ENCODE measurements at regions not wholly inside any gene's neighbourhood (a gene's known extent, or its start where the extent isn't known, plus 50 kb on each side); places are given as distances from the start of the nearest gene placed in this dataset.

DNA sequence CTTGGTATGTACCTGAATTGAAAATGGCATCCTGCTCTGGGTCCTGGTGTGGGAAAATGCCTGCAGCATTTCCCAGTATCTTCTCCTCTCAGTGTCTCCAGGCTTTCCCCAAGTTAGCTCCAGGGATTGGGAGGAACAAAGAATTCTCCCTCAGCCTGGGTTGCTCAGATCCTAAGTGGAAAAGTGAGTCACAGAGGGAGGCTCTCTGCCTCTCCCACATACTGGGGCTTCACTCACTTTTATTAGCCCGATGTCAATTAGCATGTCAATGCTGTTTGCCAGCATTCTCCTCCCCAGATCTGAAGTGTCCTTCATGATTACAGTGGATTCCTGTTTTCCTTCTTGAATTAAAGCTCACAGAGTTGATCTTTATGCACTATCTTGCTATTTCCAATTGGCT lies 655.0 kb downstream of the EPHA3 start:
- POLR2A ChIA-PET = no interaction called here
- H3K9me3 ChIP-seq (ENCODE audit: control insufficient read depth, insufficient read depth, low read length) = no peaks in the 10 kb centered on the region; the same call in 1 of the 2 replicates
- CTCF ChIA-PET = no interaction called here
- H3K4me3 ChIP-seq (ENCODE audit: low read depth, low read length) = no peak overlapping the region
- TF ChIP-seq, protein P1, sequence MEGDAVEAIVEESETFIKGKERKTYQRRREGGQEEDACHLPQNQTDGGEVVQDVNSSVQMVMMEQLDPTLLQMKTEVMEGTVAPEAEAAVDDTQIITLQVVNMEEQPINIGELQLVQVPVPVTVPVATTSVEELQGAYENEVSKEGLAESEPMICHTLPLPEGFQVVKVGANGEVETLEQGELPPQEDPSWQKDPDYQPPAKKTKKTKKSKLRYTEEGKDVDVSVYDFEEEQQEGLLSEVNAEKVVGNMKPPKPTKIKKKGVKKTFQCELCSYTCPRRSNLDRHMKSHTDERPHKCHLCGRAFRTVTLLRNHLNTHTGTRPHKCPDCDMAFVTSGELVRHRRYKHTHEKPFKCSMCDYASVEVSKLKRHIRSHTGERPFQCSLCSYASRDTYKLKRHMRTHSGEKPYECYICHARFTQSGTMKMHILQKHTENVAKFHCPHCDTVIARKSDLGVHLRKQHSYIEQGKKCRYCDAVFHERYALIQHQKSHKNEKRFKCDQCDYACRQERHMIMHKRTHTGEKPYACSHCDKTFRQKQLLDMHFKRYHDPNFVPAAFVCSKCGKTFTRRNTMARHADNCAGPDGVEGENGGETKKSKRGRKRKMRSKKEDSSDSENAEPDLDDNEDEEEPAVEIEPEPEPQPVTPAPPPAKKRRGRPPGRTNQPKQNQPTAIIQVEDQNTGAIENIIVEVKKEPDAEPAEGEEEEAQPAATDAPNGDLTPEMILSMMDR (IDR thresholded peaks at IDR 0.05; ENCODE audit: low read depth, low read length) = no peak
- H3K27me3 ChIP-seq (ENCODE audit: control insufficient read depth, insufficient read depth, low read length) = no peaks in the 10 kb centered on the region
- H3K27ac ChIP-seq (ENCODE audit: low read depth, low read length) = no peak overlapping the region
- DNase-seq (ENCODE audit: low read depth, low spot score) = no peak

DNA sequence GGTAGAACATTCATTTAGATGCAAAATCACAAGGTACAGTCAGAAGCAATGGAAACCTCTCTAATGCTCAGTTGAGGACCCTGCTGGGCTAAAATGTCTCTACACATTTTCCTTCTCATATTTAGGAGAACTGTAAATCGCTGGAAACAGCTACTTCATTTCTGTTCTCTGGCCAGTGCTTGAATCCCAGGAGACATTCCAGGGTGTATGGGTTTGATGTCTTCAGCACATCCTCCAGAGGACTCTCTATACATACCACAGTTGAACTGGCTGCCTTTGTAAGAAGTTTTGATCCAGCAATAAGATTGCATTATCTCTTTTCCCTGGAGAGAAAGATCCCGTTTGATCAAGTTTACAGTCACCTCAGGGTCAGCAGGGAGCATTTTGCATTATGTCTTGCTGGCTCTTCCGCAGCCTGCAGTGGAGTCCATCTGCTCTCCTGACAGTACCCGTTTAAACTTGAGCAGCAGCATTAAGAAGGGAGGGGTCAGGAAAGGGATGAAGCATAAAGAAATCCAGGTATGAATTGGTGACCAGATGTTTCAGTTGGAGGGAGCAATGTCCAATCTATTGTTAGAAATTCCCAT lies 676.0 kb downstream of the EPHA3 start:
- TF ChIP-seq, protein P1 (IDR thresholded peaks at IDR 0.05; ENCODE audit: low read depth, low read length) = no peak
- CTCF ChIA-PET = no interaction called here
- H3K9me3 ChIP-seq (ENCODE audit: control insufficient read depth, insufficient read depth, low read length) = no peaks in the 10 kb centered on the region; the same call in 1 of the 2 replicates
- no peaks in the 10 kb centered on the region for H3K27me3 ChIP-seq (ENCODE audit: control insufficient read depth, insufficient read depth, low read length)
- H3K27ac ChIP-seq (ENCODE audit: low read depth, low read length) = no peak overlapping the region
- DNase-seq (ENCODE audit: low read depth, low spot score) = no peak
- POLR2A ChIA-PET = no interaction called here
- H3K4me3 ChIP-seq (ENCODE audit: low read depth, low read length) = no peak overlapping the region

DNA sequence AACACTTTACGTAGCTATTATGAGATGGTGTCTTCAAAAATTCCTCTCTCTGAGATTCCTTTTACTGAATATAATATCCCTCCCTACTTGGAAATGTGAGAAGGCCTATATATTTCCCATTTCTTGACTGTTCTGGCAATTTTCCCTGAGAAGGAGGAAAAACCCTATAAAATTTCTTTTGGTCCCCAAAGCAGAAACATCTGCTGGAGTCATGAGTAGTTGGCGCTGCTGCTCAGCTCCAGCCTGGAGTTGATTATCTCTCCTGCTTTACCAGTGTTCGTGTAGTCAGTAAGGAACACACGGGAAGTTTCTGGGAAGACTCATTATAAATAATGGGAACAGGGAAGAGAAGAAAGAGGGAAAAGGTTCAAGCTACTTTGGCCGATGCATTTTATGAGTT lies 680.1 kb downstream of the EPHA3 start:
- ChIA-PET POLR2A (no interaction called here), CTCF (no interaction called here)
- TF ChIP-seq, protein P1 (IDR thresholded peaks at IDR 0.05; ENCODE audit: low read depth, low read length) = no peak
- Histone ChIP-seq H3K27ac (ENCODE audit: low read depth, low read length) (no peak overlapping the region), H3K4me3 (ENCODE audit: low read depth, low read length) (no peak overlapping the region), H3K9me3 (ENCODE audit: control insufficient read depth, insufficient read depth, low read length) (no peaks in the 10 kb centered on the region; the same call in 1 of the 2 replicates), H3K27me3 (ENCODE audit: control insufficient read depth, insufficient read depth, low read length) (no peaks in the 10 kb centered on the region)
- no peak for DNase-seq (ENCODE audit: low read depth, low spot score)

DNA sequence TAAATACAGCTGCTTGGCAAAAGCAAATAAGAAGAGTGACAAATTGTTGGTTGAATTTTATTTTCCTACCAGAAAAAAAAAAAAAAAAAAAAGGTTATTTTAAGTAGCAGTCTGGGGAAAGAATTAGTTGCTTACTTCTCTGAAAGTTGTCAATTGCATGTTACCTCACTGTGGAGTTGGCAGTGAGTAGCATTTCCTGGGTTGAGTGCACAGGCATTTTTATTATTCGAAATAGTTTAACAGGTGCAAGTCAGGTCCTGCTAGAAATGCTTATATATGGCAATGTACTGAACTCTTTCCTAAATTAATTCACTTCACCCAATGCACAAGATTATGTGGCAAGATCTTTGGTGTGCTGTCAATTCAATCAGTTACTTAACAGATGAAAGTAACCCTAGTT lies 680.6 kb downstream of the EPHA3 start:
- TF ChIP-seq, protein P1 (IDR thresholded peaks at IDR 0.05; ENCODE audit: low read depth, low read length) = no peak
- Histone ChIP-seq H3K27ac (ENCODE audit: low read depth, low read length) (no peak overlapping the region), H3K4me3 (ENCODE audit: low read depth, low read length) (no peak overlapping the region), H3K27me3 (ENCODE audit: control insufficient read depth, insufficient read depth, low read length) (no peaks in the 10 kb centered on the region), H3K9me3 (ENCODE audit: control insufficient read depth, insufficient read depth, low read length) (no peaks in the 10 kb centered on the region; the same call in 1 of the 2 replicates)
- ChIA-PET POLR2A (no interaction called here), CTCF (no interaction called here)
- no peak for DNase-seq (ENCODE audit: low read depth, low spot score)

DNA sequence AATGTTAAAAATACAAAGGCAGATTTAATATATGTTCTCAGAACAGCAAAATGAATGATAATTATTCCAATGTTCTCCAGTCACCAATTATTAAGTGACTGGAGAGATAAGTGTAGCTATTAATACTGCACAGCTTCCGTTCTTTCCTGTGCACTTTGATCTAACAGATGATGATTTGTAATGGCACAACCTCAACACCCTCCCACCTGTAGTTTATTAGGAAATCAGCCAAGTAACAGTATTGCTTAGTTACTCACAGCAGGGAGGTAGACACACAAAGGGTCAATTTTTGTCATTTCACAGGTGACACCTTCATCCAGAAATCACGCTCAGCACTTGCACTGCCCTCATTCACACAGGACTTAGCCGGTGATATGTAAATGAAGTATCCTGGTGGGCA lies 688.1 kb downstream of the EPHA3 start:
- POLR2A ChIA-PET = no interaction called here
- Histone ChIP-seq H3K27me3 (ENCODE audit: control insufficient read depth, insufficient read depth, low read length) (no peaks in the 10 kb centered on the region), H3K9me3 (ENCODE audit: control insufficient read depth, insufficient read depth, low read length) (no peaks in the 10 kb centered on the region), H3K4me3 (ENCODE audit: low read depth, low read length) (no peak overlapping the region), H3K27ac (ENCODE audit: low read depth, low read length) (no peak overlapping the region)
- CTCF ChIA-PET = no interaction called here
- DNase-seq (ENCODE audit: low read depth, low spot score) = no peak
- TF ChIP-seq, protein P1 (IDR thresholded peaks at IDR 0.05; ENCODE audit: low read depth, low read length) = no peak
